ENCODE measurements at regions not wholly inside any gene's neighbourhood (a gene's known extent, or its start where the extent isn't known, plus 50 kb on each side); places are given as distances from the start of the nearest gene placed in this dataset.

- Histone ChIP-seq H3K27me3 (ENCODE audit: control insufficient read depth in 2 of 2, insufficient read depth in 2 of 2, low read length in 2 of 2) (no peaks in the 10 kb centered on the region), H3K4me1 (ENCODE audit: control insufficient read depth in 2 of 2, insufficient read depth in 2 of 2, low read length in 2 of 2) (no peaks in the 10 kb centered on the region), H3K4me3 (ENCODE audit: low read length) (no peak overlapping the region), H3K9me3 (ENCODE audit: control insufficient read depth in 2 of 3, low read length in 3 of 3) (no peaks in the 10 kb centered on the region), H3K27ac (ENCODE audit: low read depth, low read length) (no peak overlapping the region), H3K36me3 (ENCODE audit: control insufficient read depth in 2 of 3, insufficient read depth in 3 of 3, low read length in 3 of 3) (no peaks in the 10 kb centered on the region)
- ChIA-PET POLR2A (no interaction called here), CTCF (no interaction called here)
- Mint-ChIP-seq H3K4me3 (no peak overlapping the region), H3K36me3 (no peaks in the 10 kb centered on the region), H3K27ac (no peak overlapping the region), H3K27me3 (no peaks in the 10 kb centered on the region), H3K4me1 (no peaks in the 10 kb centered on the region), H3K9me3 (peaks cover 0 to 23% (median 0%) of the 10 kb centered on the region in 11 donors)
- no peak for ATAC-seq
- intact Hi-C loops (cut with micrococcal nuclease), result no loop called here
- no peak for DNase-seq
Measured at GRCh38 chr5:164950927-164951326, 1445.5 kb downstream of the MAT2B start.

- Histone ChIP-seq H3K36me3 (ENCODE audit: control insufficient read depth in 2 of 3, insufficient read depth in 3 of 3, low read length in 3 of 3) (no peaks in the 10 kb centered on the region), H3K27me3 (ENCODE audit: control insufficient read depth in 2 of 2, insufficient read depth in 2 of 2, low read length in 2 of 2) (no peaks in the 10 kb centered on the region), H3K4me1 (ENCODE audit: control insufficient read depth in 2 of 2, insufficient read depth in 2 of 2, low read length in 2 of 2) (no peaks in the 10 kb centered on the region), H3K4me3 (ENCODE audit: low read length) (no peak overlapping the region), H3K9me3 (ENCODE audit: control insufficient read depth in 2 of 3, low read length in 3 of 3) (no peaks in the 10 kb centered on the region), H3K27ac (ENCODE audit: low read depth, low read length) (no peak overlapping the region)
- no peaks in the 10 kb centered on the region for H3K27me3 Mint-ChIP-seq
- no peak overlapping the region for H3K4me3 Mint-ChIP-seq
- ChIA-PET CTCF (no interaction called here), POLR2A (no interaction called here)
- DNase-seq, result no peak
- ATAC-seq, result no peak
- no peak overlapping the region for H3K27ac Mint-ChIP-seq
- peaks cover 0 to 23% (median 0%) of the 10 kb centered on the region in 11 donors for H3K9me3 Mint-ChIP-seq
- H3K36me3 Mint-ChIP-seq, result no peaks in the 10 kb centered on the region
- H3K4me1 Mint-ChIP-seq, result no peaks in the 10 kb centered on the region
- intact Hi-C loops (cut with micrococcal nuclease), result no loop called here
Measured at GRCh38 chr5:164951570-164951969, 1446.2 kb downstream of the MAT2B start.

DNA sequence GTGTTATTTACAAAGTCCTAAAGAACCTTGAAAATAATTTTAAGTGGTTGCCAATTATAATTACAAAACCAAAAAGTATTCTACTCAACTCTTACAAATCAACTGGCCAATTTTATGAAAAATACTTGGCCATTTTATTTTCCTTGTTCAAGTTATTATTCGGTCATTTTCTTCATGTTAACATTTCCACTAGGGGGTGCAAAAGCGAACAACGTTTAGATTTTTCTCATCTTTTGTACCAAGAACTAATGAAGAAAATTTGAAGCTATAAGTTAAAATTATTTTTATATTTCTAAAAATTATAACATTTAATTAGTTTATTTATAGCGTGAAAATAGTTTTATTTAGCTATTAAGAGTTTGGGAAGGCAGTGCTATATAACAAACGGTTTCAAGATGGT is 1453.3 kb downstream of the MAT2B start:
- Histone ChIP-seq H3K4me3 (ENCODE audit: low read length) (no peak overlapping the region), H3K4me1 (ENCODE audit: control insufficient read depth in 2 of 2, insufficient read depth in 2 of 2, low read length in 2 of 2) (no peaks in the 10 kb centered on the region), H3K9me3 (ENCODE audit: control insufficient read depth in 2 of 3, low read length in 3 of 3) (no peaks in the 10 kb centered on the region), H3K27me3 (ENCODE audit: control insufficient read depth in 2 of 2, insufficient read depth in 2 of 2, low read length in 2 of 2) (no peaks in the 10 kb centered on the region), H3K36me3 (ENCODE audit: control insufficient read depth in 2 of 3, insufficient read depth in 3 of 3, low read length in 3 of 3) (no peaks in the 10 kb centered on the region), H3K27ac (ENCODE audit: low read depth, low read length) (no peak overlapping the region)
- Mint-ChIP-seq H3K9me3 (peaks cover 0 to 34% (median 5%) of the 10 kb centered on the region in 11 donors), H3K36me3 (no peaks in the 10 kb centered on the region), H3K27ac (no peak overlapping the region), H3K4me3 (no peak overlapping the region), H3K4me1 (no peaks in the 10 kb centered on the region), H3K27me3 (no peaks in the 10 kb centered on the region)
- intact Hi-C loops (cut with micrococcal nuclease), result no loop called here
- DNase-seq (no peak), ATAC-seq (no peak)
- CTCF ChIA-PET, result no interaction called here
- POLR2A ChIA-PET, result no interaction called here

GRCh38 chr5:164959761-164960160 is 1454.3 kb downstream of the MAT2B start:
- CTCF ChIA-PET, result no interaction called here

GRCh38 chr5:164962329-164962961 is 1457.0 kb downstream of the MAT2B start:
- Mint-ChIP-seq H3K27ac (no peak overlapping the region), H3K36me3 (no peaks in the 10 kb centered on the region), H3K9me3 (peaks cover 0 to 17% (median 2%) of the 10 kb centered on the region in 11 donors), H3K27me3 (no peaks in the 10 kb centered on the region), H3K4me1 (no peaks in the 10 kb centered on the region), H3K4me3 (no peak overlapping the region)
- intact Hi-C loops (cut with micrococcal nuclease), result no loop called here
- ChIA-PET CTCF (no interaction called here), POLR2A (no interaction called here)
- DNase-seq (no peak), ATAC-seq (no peak)
- no peaks in the 10 kb centered on the region for H3K36me3 ChIP-seq (ENCODE audit: control insufficient read depth in 2 of 3, insufficient read depth in 3 of 3, low read length in 3 of 3)
- no peak overlapping the region for H3K27ac ChIP-seq (ENCODE audit: low read depth, low read length)
- H3K4me3 ChIP-seq (ENCODE audit: low read length), result no peak overlapping the region
- H3K27me3 ChIP-seq (ENCODE audit: control insufficient read depth in 2 of 2, insufficient read depth in 2 of 2, low read length in 2 of 2), result no peaks in the 10 kb centered on the region
- no peaks in the 10 kb centered on the region for H3K4me1 ChIP-seq (ENCODE audit: control insufficient read depth in 2 of 2, insufficient read depth in 2 of 2, low read length in 2 of 2)
- H3K9me3 ChIP-seq (ENCODE audit: control insufficient read depth in 2 of 3, low read length in 3 of 3), result no peaks in the 10 kb centered on the region

More at GRCh38 chr5:164959761-164960160, 1454.3 kb downstream of the MAT2B start:
- H3K4me3 ChIP-seq (ENCODE audit: low read length), result no peak overlapping the region
- no peaks in the 10 kb centered on the region for H3K27me3 ChIP-seq (ENCODE audit: control insufficient read depth in 2 of 2, insufficient read depth in 2 of 2, low read length in 2 of 2)
- Mint-ChIP-seq H3K36me3 (no peaks in the 10 kb centered on the region), H3K9me3 (peaks cover 0 to 23% (median 5%) of the 10 kb centered on the region in 11 donors), H3K4me1 (no peaks in the 10 kb centered on the region), H3K27me3 (no peaks in the 10 kb centered on the region), H3K27ac (no peak overlapping the region), H3K4me3 (no peak overlapping the region)
- DNase-seq, result no peak
- intact Hi-C loops (cut with micrococcal nuclease), result no loop called here
- H3K4me1 ChIP-seq (ENCODE audit: control insufficient read depth in 2 of 2, insufficient read depth in 2 of 2, low read length in 2 of 2), result no peaks in the 10 kb centered on the region
- H3K36me3 ChIP-seq (ENCODE audit: control insufficient read depth in 2 of 3, insufficient read depth in 3 of 3, low read length in 3 of 3), result no peaks in the 10 kb centered on the region
- no peaks in the 10 kb centered on the region for H3K9me3 ChIP-seq (ENCODE audit: control insufficient read depth in 2 of 3, low read length in 3 of 3)
- no peak overlapping the region for H3K27ac ChIP-seq (ENCODE audit: low read depth, low read length)
- POLR2A ChIA-PET, result no interaction called here
- ATAC-seq, result no peak

DNA sequence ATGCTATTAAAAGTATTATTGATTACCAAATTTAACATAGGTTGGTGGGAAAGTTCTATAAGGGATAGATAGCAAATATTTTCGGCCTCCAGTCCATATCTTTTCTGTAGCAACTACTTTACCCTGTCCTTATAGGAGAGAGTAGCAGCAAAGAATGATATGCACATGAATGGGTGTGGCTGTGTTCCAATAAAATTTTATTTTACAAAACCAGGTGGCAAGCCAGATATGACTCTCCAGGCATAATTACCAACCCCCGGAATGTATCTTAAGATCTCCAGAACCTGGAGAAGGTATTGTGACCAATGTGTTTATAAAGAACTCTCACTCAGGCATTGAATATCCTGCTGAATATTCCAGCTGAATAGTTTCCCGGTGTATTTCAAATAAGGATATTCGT is 1461.2 kb downstream of the MAT2B start:
- H3K9me3 ChIP-seq (ENCODE audit: control insufficient read depth in 2 of 3, low read length in 3 of 3), result no peaks in the 10 kb centered on the region
- no peak overlapping the region for H3K4me3 ChIP-seq (ENCODE audit: low read length)
- Mint-ChIP-seq H3K4me3 (no peak overlapping the region), H3K9me3 (peaks cover 0 to 8% (median 2%) of the 10 kb centered on the region in 11 donors), H3K27ac (no peak overlapping the region), H3K36me3 (no peaks in the 10 kb centered on the region), H3K4me1 (no peaks in the 10 kb centered on the region), H3K27me3 (no peaks in the 10 kb centered on the region)
- H3K4me1 ChIP-seq (ENCODE audit: control insufficient read depth in 2 of 2, insufficient read depth in 2 of 2, low read length in 2 of 2), result no peaks in the 10 kb centered on the region
- DNase-seq, result no peak
- ChIA-PET POLR2A (no interaction called here), CTCF (no interaction called here)
- no peak overlapping the region for H3K27ac ChIP-seq (ENCODE audit: low read depth, low read length)
- no peaks in the 10 kb centered on the region for H3K27me3 ChIP-seq (ENCODE audit: control insufficient read depth in 2 of 2, insufficient read depth in 2 of 2, low read length in 2 of 2)
- intact Hi-C loops (cut with micrococcal nuclease), result no loop called here
- no peaks in the 10 kb centered on the region for H3K36me3 ChIP-seq (ENCODE audit: control insufficient read depth in 2 of 3, insufficient read depth in 3 of 3, low read length in 3 of 3)
- ATAC-seq, result no peak

GRCh38 chr5:164967354-164967753 is 1461.9 kb downstream of the MAT2B start:
- no peaks in the 10 kb centered on the region for H3K36me3 Mint-ChIP-seq
- Histone ChIP-seq H3K27me3 (ENCODE audit: control insufficient read depth in 2 of 2, insufficient read depth in 2 of 2, low read length in 2 of 2) (no peaks in the 10 kb centered on the region), H3K9me3 (ENCODE audit: control insufficient read depth in 2 of 3, low read length in 3 of 3) (no peaks in the 10 kb centered on the region), H3K27ac (ENCODE audit: low read depth, low read length) (no peak overlapping the region), H3K4me3 (ENCODE audit: low read length) (no peak overlapping the region), H3K4me1 (ENCODE audit: control insufficient read depth in 2 of 2, insufficient read depth in 2 of 2, low read length in 2 of 2) (no peaks in the 10 kb centered on the region), H3K36me3 (ENCODE audit: control insufficient read depth in 2 of 3, insufficient read depth in 3 of 3, low read length in 3 of 3) (no peaks in the 10 kb centered on the region)
- ChIA-PET CTCF (no interaction called here), POLR2A (no interaction called here)
- H3K4me3 Mint-ChIP-seq, result no peak overlapping the region
- no peak for DNase-seq
- H3K27ac Mint-ChIP-seq, result no peak overlapping the region
- ATAC-seq, result no peak
- H3K27me3 Mint-ChIP-seq, result no peaks in the 10 kb centered on the region
- no peaks in the 10 kb centered on the region for H3K4me1 Mint-ChIP-seq
- intact Hi-C loops (cut with micrococcal nuclease), result no loop called here
- peaks cover 0 to 8% (median 2%) of the 10 kb centered on the region in 11 donors for H3K9me3 Mint-ChIP-seq

Measured in naive thymus-derived CD4-positive, alpha-beta T cell (primary cell).